HG02938 (cell line): ENCODE measurements at regions not wholly inside any gene's neighbourhood (a gene's known extent, or its start where the extent isn't known, plus 50 kb on each side); places are given as distances from the start of the nearest gene placed in this dataset.
"Not testable (repeated sequence)": the region's sequence is repeated elsewhere in the genome, so short reads cannot be mapped to it uniquely, and the experiment has no call there.

Experiments used
- ATAC-seq: cut with Tn5 transposase; IDR thresholded peaks from one replicate; pipeline ENCODE4 v1.9.1; 2021; ENCODE audit warnings: mild to moderate bottlenecking, moderate library complexity; ENCODE audit not compliant: unreplicated experiment

DNA sequence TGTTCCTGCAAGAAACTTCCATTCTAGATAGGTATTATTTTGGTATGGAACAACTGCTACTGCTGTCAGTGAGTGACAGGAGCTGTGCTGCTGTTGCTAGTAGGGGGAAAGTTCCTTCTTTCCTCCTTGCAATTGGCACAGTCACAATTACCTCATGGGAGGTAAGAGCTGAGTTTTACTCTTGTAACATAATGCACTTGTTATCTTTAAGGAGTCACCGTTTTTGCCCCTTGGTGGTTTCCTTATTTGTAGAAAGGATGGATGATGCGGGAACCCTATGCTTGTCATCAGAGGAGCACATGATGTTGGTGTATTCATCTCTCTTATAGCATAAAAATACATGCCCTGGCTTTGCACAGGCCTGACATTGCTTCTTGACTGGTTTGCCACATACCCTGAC lies 234.7 kb upstream of the NPY start:
- no peak for ATAC-seq

DNA sequence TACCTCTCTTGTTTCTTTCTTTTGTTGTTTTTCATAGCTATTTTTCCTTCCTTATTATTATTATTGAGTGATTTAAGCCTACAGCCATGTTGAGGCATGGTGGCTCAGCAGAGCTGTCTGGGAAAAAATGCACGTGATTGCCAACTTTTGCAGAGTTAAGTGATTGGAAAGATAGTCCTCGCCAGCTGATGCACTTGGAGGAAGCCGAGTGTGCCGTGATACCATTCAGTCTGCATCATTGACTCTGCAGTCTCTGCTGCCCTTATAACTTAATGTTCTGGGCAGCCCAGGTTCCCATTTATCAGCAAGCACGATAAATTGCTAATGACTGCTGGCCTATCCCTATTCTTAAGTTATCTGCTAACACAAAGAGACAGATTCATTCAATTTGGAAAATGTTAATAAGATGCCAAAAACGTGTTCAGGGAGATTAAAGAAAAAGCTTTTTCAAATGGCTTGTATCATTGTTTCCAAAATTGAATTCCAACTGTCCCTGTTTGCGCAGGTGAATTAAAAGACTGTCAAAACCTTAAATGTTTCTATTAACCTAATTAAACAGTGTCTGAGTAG lies 232.9 kb upstream of the NPY start:
- ATAC-seq, result no peak

DNA sequence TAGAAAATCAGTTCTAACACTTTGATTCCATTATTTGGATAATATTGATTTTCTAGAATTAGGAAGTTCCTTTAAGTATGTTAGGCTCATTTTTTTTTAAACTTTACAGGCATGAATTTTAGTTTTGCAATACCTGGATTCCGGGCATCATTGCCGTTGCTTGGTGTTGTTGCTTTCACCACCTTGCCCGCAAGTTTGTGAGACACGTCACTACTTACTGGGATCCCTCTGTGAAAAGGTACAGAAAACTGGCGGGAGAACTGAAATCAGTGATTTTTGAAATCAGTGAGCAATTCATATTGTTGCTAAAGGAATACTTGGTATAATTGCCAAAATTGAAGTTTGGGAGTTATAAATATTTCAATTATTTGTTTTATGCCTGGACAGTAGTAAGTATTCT lies 232.3 kb upstream of the NPY start:
- ATAC-seq, result no peak

DNA sequence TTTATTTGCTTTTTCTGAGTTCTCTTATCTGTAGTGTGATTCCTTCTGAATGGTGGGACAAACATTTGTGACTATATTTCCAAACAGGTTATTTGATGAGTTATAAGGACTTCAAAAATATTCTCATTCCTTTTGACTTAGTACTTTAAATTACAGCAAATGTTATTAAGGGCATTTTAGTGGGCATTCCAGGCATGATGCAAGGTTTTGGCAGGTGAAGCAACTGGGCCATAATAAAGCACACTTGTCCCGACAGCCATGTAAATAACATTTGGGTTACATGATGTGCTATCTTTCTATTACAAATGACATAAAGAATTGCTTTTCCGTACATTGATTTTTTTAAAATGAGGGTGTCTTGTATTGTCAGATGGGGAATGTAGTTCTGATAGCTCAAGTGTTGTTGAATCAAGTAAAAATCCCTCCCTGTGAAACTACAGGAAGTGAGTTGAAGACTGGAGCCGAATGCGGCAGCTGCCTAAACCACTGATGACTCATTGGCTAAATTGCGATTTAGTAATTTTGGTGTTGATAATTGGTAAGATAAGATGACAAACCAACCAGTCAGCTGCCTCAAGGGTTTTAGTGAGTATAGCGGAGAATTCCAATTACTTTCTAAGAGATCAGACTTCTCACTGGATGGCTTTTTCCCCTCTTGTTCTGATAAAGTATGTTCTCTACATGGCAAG lies 231.3 kb upstream of the NPY start:
- ATAC-seq, result no peak

DNA sequence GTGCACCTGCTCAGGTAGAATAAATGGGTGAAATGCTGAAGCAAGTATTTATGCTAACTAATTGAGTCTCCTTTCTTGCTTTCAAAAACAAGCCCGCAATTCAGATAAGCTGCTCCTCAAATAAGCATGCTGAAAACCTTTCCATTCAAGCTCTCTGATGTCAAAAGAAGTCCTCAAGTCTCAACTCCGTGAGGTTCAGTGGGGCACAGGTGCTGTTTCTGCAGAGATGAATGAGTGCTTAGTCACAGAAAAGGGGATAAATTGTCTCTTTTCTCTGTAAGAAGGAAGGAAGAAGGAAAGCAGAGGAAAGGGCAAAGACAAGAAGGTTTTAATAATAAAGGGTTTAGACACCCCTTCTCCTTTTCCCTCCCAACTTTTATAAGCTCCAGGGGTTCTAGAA lies 229.8 kb upstream of the NPY start:
- no peak for ATAC-seq

DNA sequence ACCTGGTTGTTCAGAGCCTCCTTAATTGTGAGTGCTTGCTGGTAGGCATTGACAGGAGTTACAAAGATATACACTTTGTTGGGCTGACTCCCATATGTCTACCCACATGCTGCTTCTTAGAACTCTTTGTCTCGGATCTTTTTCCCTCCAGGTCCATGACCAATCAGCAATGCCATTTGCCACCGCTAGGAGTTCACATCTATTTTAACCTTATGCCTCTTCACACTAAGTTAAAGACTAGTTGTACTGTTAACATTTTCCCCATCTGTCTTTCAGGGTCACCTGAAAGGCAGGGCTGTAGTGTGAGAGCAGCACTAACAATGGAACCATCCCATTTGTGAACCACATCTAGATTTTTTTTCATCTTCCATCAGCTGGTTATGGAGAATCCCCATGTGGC lies 226.7 kb upstream of the NPY start:
- ATAC-seq, result no peak

DNA sequence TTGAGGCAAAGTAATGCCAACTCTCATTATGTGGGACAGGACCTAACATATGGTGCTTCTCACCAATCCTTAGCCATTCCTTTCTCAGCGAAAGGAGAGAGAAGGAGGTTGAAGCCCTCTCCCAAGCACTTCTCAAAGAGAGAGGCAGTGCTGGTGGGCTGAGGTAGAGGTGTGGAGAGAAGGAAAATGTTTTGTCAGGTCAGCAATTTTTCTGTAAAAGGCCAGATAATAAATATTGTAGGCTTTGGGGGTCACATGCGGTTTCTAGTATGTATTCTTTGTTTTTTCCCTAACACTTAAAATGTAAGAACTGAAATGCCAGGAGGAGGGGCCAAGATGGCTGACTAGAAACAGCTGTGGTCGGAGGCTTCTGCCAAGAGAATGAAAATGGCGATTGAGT lies 225.0 kb upstream of the NPY start:
- no peak for ATAC-seq

DNA sequence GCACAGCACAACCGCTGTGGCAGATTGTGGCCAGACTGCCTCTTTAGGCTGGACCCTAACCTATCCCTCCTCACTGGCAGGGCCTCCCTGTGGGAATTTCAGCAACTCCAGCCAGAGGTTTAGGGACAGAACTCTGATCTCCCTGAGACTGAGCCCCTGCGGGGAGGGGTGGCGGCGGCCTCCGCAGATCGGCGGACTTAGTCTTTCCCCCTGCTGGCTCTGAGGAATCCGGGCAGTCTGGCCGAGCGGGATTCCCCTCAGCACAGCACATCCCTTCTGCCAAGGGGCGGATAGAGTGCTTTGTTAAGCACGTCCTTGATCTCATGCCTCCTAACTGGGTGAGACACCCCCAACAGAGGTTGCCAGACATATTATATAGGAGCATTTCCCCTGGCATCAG lies 224.2 kb upstream of the NPY start:
- no peak for ATAC-seq

DNA sequence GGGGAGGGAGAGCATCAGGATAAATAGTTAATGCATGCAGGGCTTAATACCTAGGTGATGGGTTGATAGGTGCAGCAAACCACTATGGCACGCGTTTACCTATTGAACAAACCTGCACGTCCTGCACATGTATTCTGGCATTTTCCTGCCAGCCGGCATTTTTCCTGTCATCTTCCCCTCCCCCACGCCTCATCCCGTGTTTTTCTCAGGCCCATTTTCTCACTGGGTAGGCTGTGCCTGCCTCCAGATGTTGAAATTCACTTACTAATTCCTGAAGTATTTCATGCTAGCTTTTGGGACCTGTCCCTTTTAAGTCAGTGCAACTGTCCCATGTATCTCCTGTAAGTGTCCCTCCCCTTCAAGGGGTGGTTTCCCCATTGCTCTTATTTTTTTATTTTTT lies 220.3 kb upstream of the NPY start:
- ATAC-seq, result no peak

DNA sequence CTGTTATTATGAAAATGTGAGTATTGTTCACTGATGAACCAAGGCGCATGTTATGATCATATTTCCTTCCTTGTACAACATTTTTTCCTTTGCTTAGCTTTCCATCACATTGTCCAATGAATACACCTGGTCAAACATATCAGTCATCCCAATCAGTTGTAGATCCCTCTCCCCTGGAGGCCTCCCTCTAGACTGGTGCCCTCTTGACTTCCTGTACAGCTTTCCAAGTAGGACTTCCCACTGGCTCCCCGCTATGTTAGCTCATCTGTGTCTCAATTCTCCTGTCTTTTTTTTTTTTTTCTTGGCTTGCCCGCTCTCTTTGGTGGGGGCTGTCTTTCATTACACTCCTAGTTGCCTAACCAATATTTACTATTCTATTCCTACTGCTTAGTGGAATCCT lies 214.2 kb upstream of the NPY start:
- no peak for ATAC-seq

DNA sequence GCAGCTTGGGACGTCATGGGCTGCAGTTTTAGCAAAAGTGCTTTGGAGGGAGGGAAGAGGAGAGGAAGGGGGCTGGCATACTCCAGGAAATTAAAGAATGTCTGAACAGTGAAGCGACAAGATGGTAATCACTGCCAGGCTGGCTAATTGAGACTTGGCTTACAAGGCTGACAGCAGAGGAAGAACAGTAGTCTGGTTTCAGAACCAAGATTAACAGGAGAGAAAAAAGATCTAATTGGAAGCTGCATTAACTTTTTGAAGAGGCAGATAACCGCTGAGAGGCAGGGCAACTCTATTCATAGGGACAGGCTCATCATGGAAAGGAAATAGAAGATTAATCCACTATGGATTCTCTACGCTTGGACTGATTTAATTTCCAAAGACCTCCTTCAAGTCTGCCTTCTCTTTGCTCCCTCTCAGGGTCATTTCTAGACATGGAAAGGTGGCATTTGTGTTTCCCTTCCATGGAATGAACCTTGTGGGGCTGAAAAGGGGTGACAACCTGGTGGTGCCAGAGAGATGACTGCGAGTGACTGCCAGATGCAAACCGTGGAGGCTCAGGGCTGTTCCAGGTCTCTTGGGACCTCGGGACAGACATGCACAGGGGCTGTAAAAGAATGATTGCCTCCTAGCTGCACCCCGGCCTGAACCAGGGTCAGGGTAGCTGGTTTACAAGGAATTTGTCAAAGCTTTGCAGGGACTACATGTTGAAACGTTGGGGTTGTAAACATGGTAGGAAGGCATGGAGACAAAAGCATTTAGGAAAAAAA lies 210.2 kb upstream of the NPY start:
- no peak for ATAC-seq

DNA sequence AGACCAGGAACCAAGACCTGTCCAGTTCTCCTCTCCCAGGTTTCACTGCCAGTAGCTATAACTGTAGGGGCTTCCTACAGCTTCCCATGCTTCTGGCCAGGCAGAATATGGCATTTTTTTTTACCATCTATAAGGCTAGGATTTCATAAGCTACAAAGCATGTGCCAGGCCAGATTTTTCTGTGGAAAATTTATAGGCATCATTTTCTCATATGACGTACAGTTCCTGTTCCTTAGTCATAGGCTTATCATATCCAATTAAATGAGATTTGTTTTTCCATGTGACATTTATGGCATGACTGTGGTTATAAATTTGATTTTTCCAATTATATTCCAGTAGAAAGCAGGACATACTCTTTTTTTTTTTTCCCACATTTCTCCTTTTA lies 208.6 kb upstream of the NPY start:
- ATAC-seq, result no peak

DNA sequence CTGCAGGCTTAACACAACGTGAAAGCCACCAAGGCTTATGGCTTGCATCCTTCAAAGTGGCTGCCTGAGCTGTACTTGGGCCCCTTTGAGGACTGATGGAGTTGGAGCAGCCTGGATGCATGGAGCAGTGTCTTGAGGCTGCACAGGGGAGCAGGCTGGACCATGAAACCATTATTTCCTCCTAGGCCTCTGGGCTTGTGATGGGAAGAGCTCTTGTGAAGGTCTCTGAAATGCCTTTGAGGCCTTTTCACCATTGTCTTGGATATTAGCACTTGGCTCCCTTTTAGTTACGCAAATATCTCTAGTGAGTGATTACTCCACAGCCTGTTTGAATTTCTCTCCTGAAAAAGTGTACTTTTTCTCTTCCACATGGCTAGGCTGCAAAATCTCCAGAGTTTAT lies 201.2 kb upstream of the NPY start:
- ATAC-seq, result no peak

DNA sequence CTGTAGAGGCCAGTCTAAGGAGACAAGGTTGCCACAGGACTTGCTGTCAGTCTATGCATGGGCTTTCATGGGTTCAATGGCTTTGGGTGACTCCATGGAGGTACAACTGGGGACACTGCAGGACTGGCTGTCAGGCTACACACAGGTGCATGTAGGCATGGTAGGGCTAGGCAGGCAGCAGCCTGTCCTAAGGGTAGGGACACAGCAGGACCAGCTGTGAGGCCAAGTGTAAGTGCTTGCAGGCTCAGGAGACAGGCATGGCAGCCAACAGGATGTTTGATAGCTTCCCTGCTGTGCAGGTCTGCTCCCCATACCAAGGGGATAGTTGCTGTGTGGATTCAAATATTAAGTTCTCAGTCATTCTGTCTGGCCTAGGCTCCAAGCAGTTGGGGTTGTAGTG lies 181.0 kb upstream of the NPY start:
- no peak for ATAC-seq

DNA sequence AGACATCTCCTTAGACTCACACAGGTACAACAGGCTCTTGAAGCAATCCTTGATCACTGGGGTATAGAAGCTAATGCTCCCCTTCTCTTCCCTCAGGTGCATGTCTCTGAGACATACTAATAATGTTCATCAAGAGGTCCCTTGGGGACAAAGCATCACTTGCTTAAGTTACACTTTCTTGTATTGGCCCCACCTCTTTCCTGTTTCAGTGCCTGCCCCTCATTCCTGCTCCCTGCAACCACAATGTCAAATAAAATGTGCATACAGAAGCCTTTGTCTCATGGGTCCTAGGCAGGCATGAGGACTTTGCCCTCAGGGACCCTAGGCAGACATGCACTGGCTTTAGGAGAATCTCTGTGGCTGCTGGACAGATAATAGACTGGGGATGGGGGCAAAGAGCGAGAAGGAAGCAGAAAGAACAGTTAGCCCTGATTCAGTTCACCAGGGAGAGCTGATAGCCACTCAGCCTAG lies 175.0 kb upstream of the NPY start:
- peak; percentile 83 for ATAC-seq

DNA sequence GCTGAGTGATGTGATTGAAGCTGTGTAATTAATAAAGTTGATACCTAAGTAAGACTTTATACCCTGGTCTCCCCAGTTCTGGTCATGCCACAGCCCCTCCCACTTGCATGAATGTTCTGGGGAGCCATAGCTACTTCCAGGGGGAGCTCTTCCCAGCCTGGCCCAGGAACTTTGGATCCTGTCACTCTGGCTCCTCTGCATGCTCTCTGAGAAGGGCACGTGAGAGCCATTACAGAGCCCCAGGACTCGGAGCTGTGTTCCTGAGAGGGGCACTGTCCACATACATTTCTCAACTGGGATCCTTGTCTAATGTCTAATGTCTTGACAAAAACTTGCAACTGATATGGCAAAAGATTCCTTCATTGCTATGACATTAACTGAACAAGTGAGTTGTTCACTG lies 173.9 kb upstream of the NPY start:
- ATAC-seq, result no peak

DNA sequence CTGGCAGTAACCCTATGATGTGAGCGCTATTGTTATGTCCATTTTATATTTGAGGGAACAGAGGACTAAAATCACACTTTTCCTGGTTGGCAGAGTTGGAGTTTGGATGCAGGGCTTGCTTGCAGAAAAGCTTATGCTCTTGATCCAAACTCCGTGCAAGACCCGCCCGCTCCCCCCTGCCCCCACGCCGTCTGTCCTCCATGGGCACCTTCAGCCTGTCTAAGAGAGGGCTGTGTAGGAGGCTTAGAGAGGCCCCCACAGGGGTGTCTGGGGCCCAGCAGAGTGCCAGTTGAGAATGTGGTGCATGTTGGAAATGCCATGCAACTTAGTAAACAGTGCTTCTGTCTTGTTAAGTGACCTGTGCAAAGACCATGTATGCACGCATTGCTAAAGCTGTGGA lies 170.5 kb upstream of the NPY start:
- no peak for ATAC-seq

DNA sequence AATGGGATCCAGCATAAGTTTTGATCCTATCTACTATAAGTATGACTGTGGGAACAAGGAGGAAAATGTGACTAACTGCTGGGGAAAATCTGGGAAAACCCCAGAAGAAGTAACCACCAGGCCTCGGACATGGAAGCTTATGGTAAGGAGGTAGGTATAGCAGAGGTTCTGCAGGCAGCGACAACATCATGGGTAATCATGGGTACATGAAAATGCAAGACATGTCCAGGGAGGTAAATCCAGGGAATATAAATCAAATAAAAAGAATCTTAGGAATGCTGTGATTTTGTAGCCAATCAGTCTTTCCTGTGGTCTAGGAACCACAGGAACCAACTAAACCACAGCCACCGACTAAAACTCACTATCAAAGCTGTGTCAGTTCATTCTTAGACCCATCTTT lies 168.3 kb upstream of the NPY start:
- ATAC-seq, result no peak

DNA sequence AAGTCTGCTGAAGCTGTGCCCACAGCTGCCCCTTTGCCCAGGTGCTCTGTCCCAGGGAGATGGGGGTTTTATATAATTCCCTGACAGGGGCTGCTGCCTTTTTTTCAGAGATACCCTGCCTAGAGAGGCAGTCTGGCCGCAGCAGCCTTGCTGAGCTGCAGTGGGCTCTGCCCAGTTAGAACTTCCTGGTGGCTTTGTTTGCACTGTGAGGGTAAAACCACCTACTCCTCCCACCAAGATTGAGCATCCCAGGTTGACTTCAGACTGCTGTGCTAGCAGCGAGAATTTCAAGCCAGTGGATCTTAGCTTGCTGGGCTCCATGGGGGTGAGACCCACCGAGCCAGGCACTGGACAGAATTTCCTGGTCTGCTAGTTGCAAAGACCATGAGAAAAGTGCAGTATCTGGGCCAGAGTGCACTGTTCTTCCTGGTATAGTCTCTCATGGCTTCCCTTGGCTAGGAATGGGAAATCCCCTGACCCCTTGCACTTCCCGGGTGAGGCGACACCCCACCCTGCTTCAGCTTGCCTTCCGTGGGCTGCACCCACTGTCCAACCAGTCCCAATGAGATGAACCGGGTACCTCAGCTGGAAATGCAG lies 166.0 kb upstream of the NPY start:
- not testable (repeated sequence) for ATAC-seq

DNA sequence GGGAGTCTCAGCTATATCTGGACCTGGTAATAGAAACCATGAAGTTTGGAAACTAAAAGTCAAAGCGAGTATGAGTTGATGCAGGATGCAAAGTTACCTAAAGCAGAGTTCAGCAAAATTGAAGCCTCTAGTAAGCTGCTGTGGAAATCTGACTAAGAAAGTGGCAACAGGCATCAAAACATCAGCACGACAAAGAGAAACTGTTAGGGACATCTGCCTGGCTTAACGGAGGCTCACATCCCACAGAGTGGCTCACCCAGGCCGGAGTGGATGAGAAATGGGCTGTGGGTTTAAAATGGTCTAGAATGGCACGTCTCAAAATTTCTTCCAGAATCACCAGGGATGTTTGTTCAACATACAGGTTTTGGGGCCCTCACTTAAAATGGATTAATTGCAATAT lies 164.1 kb upstream of the NPY start:
- ATAC-seq, result no peak

DNA sequence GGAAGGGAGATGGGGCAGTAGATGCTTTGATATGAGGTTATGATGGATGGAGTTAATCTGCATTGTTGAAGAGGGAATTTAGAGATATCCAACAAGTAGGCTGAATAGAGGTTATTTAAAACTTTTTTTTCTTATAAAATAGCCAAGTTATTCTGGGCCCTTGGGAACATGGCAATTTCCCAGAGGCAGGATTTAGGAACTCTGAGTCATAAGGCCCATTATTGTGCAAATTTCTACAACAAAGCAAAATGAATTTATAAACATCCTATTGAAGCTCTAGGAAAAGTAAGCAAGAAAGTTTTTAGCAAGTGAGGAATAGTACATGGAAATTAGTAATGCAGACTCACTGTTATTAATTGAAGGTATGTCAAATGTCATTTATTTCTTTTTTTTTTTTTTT lies 160.9 kb upstream of the NPY start:
- no peak for ATAC-seq

DNA sequence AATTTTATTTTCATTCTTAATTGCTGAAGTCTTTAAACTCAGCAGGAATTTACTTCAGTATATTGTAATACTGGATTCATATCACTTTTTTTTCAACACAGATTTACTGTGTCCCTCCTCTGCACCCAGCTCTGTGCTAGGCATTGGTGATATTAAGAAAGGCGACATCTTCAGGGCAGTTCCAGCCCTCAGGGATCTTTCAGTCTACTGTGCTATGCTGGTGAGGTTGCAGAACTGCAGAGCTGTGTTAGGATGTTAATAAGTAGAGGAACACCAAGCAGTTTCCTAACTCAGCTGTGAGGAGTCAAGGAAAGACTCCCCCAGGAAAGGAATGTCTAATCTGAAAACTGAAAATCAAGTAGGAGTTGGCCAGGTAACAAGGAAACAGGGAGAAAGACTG lies 158.2 kb upstream of the NPY start:
- ATAC-seq, result no peak
